GM12872 (cell line): ENCODE measurements at regions not wholly inside any gene's neighbourhood (a gene's known extent, or its start where the extent isn't known, plus 50 kb on each side); places are given as distances from the start of the nearest gene placed in this dataset.

ENCODE experiments used
- TF ChIP-seq, protein P1 (sequence below): IDR thresholded peaks from 3 replicates; pipeline ENCODE4 v1.5.1; 2011; ENCODE audit warnings: low read depth, mild to moderate bottlenecking, low read length, moderate library complexity; ENCODE audit not compliant: insufficient read depth

DNA sequence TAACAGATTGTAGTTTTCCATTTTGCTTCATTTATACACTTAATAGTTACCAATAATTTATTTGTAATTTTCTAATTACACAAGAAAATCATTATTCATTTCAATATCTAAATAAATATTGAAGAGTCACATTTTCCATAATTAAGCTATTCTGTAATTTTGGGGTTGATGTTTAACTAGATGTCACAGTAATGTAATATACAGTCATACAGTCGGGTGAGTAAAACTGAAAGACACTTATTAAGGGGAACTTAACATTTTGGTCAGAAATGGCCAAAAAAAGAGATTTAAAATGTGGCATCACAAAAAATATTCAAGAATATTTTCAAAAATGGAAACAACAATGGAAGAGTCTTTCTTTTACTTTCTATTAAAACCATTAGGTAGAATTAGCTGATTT, 1080.3 kb downstream of the ARAP2 start:
- TF ChIP-seq, protein P1, sequence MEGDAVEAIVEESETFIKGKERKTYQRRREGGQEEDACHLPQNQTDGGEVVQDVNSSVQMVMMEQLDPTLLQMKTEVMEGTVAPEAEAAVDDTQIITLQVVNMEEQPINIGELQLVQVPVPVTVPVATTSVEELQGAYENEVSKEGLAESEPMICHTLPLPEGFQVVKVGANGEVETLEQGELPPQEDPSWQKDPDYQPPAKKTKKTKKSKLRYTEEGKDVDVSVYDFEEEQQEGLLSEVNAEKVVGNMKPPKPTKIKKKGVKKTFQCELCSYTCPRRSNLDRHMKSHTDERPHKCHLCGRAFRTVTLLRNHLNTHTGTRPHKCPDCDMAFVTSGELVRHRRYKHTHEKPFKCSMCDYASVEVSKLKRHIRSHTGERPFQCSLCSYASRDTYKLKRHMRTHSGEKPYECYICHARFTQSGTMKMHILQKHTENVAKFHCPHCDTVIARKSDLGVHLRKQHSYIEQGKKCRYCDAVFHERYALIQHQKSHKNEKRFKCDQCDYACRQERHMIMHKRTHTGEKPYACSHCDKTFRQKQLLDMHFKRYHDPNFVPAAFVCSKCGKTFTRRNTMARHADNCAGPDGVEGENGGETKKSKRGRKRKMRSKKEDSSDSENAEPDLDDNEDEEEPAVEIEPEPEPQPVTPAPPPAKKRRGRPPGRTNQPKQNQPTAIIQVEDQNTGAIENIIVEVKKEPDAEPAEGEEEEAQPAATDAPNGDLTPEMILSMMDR: no peak

DNA sequence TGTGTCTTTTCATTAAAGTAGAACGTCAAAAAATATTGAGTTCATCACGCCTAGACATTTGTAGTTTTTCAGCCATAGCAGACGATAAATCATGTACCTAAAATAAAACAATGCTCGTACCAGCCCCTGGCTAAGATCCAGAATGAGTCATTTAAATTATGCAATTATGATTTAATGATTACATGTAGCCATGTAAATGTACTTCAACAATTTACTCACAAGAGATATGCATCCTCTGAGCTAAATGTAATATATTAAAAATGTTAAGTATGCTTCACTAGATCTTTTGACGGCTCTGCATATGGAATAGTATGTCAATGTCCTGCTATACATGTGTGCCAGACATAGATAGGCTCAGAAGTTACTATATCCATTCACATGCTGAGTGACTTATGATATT, 1077.8 kb downstream of the ARAP2 start:
- TF ChIP-seq, protein P1: no peak

DNA sequence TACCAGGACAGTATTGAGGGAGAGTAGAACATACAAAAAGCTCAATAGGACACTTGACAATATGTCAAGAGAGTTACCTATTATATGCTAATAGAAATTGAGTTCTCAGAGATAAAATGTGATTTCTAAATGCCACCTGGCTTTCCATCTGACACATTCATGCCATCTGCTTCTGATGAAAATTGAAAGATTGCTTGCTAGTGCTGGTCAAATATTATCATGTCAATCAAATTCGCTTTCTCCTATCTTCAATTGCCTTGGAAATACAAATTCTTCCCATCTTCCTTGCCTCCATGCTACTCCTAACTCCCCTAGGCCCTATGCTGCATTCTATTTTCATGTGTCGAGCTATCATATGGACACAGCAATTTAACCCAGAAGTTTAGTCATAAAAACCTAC, 1076.9 kb downstream of the ARAP2 start:
- TF ChIP-seq, protein P1: no peak

DNA sequence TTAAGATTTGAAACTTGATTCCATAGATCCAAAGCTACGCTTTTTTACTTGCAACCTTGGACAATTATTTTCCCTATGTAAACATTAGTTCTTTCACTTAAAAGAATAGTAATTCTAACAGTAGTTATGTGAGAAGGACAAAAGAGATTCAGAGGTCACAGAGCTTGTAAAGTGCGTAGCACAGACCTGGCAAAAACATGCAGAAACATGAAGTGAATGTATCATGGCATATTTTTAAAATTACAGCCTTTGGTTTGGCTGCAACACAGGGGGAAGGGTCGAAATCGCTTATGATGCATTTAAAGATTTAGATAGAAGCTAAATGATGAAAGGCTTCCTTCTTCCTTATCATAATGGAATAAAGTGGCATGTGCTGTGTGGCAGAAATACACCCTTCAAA, 1068.8 kb downstream of the ARAP2 start:
- TF ChIP-seq, protein P1: no peak

DNA sequence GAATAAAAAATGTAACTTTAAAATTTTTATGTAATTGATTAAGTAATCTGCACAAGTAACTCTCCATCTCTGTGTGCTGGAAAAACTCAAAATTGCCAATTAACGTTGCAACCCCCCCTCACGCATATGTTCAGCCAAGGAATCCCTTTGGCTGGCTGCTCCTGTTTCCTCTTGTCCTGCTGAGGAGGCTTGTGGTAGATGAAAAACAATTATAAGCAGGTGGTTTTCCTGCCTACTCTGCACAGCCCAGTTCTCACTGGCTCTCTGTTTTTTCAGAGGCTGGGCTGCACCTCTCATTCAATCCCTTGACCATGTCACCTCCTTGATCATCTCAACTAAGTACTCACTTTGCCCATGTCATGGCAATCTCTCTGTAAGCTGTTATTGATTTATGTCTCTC, 1068.4 kb downstream of the ARAP2 start:
- TF ChIP-seq, protein P1: no peak

DNA sequence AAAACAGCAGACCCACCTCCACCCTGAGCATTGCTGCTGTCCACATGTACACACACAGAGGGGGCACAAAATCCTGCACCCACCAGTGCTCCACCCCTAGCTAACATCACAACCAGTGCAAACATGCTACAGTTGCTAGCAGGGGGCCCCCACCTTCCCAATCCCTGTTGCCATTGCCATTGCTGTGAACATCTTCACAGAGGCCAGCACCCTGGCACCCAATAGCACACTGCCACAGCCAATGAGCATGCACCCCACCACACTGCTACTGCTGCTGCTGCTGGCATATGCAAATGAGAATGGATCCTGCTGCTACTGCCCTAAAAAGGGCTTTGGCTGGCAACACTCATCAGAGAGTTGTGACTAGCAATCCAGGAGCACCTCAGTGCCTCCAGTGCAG, 1061.9 kb downstream of the ARAP2 start:
- TF ChIP-seq, protein P1: no peak

DNA sequence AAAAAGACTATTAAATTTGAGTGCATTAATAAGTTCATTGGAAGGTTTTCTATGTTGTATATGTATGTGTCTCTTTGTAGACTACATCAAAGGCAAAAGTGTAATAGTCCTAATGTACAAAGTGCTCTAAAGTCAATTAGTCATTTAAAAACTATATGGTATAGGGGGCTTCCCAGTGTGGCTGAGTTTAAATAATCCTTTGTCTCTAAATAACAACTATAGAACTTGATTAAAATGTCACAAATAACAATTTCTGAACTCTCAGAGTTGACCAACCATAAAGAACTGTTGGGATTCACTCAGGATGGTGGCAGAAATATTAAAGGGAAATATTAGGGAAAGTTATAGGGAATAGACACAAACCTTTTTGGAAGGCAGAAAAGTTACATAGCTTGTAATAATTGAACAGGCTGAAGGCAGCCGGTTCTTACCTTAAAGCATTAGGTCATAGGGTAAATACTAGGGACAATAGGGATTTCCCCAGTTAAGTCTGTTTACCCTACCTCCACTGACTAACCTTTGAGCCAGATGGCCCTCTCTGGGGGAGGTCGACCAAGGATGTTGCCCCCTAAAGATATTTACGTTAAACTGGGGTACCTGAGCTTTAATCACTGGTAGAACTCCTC, 1054.2 kb downstream of the ARAP2 start:
- TF ChIP-seq, protein P1: no peak
